COLO668 (cell line): ENCODE measurements at regions not wholly inside any gene's neighbourhood (a gene's known extent, or its start where the extent isn't known, plus 50 kb on each side); places are given as distances from the start of the nearest gene placed in this dataset.

Experiments
- DNase-seq: peaks from one replicate; lab custom pipeline; 2025; ENCODE audit not compliant: unreplicated experiment; lab: John Stamatoyannopoulos, UW

- no peak for DNase-seq
Measured at GRCh38 chr12:107439026-107439738, 246.4 kb upstream of the PWP1 start.

GRCh38 chr12:107440606-107441005 lies 245.0 kb upstream of the PWP1 start:
- DNase-seq = no peak

- no peak for DNase-seq
Measured at GRCh38 chr12:107441665-107442300, 243.8 kb upstream of the PWP1 start.

- no peak for DNase-seq
Measured at GRCh38 chr12:107442326-107442987, 243.1 kb upstream of the PWP1 start.

GRCh38 chr12:107443320-107444090 lies 242.1 kb upstream of the PWP1 start:
- no peak for DNase-seq

GRCh38 chr12:107444771-107445170 lies 240.8 kb upstream of the PWP1 start:
- DNase-seq = no peak

- DNase-seq = no peak
Measured at GRCh38 chr12:107446476-107446875, 239.1 kb upstream of the PWP1 start.

GRCh38 chr12:107447336-107447735 lies 238.3 kb upstream of the PWP1 start:
- DNase-seq = no peak

GRCh38 chr12:107448198-107448597 lies 237.4 kb upstream of the PWP1 start:
- DNase-seq = no peak

- no peak for DNase-seq
Measured at GRCh38 chr12:107449891-107450290, 235.7 kb upstream of the PWP1 start.

- no peak for DNase-seq
Measured at GRCh38 chr12:107450541-107450940, 235.1 kb upstream of the PWP1 start.

GRCh38 chr12:107451246-107451645 lies 234.4 kb upstream of the PWP1 start:
- DNase-seq = no peak

GRCh38 chr12:107454109-107454830 lies 231.3 kb upstream of the PWP1 start:
- no peak for DNase-seq

GRCh38 chr12:107457362-107457935 lies 228.2 kb upstream of the PWP1 start:
- DNase-seq = no peak

- DNase-seq = no peak
Measured at GRCh38 chr12:107458163-107458562, 227.4 kb upstream of the PWP1 start.

- DNase-seq = no peak
Measured at GRCh38 chr12:107458990-107459389, 226.6 kb upstream of the PWP1 start.

GRCh38 chr12:107459641-107460040 lies 226.0 kb upstream of the PWP1 start:
- DNase-seq = no peak

- DNase-seq = no peak
Measured at GRCh38 chr12:107461222-107461975, 224.2 kb upstream of the PWP1 start.

GRCh38 chr12:107462428-107463332 lies 222.9 kb upstream of the PWP1 start:
- no peak for DNase-seq
